GM23338 (cell line): ENCODE measurements at regions not wholly inside any gene's neighbourhood (a gene's known extent, or its start where the extent isn't known, plus 50 kb on each side); places are given as distances from the start of the nearest gene placed in this dataset.
"Not testable (repeated sequence)": the region's sequence is repeated elsewhere in the genome, so short reads cannot be mapped to it uniquely, and the experiment has no call there.

Experiments used
- ATAC-seq: fragments of 200-7000 bp; cut with Tn5 transposase; 3 replicates; pipeline ENCODE4 v1.9.1; 2020
- DNase-seq: peaks from one replicate; pipeline ENCODE4 v3.0.0-alpha.2; 2015; ENCODE audit warnings: low spot score
- H2AFZ ChIP-seq: fragments of 200-600 bp; sonication (generic); 2 replicates; pipeline ENCODE4 v1.8.0; 2016; ENCODE audit warnings: antibody characterized with exemption, mild to moderate bottlenecking, moderate library complexity
- H3F3A ChIP-seq: fragments of 200-600 bp; sonication (generic); replicated peaks from 2 replicates; pipeline ENCODE4 v1.8.0; 2017; ENCODE audit warnings: antibody characterized with exemption, mixed run types, low read depth
- H3K27ac ChIP-seq: fragments of 200-600 bp; sonication (generic); 2 replicates; pipeline ENCODE4 v1.6.1; 2016; ENCODE audit warnings: low read depth
- H3K27me3 ChIP-seq: fragments of 200-600 bp; sonication (generic); 2 replicates; pipeline ENCODE4 v1.8.0; 2016; ENCODE audit warnings: mild to moderate bottlenecking, mixed run types, moderate library complexity; ENCODE audit not compliant: insufficient read depth
- H3K36me3 ChIP-seq: fragments of 200-600 bp; sonication (generic); 2 replicates; pipeline ENCODE4 v1.8.0; 2016; ENCODE audit warnings: mild to moderate bottlenecking; ENCODE audit not compliant: insufficient read depth
- H3K4me1 ChIP-seq: fragments of 200-600 bp; sonication (generic); 2 replicates; pipeline ENCODE4 v1.8.0; 2016; ENCODE audit warnings: mild to moderate bottlenecking, moderate library complexity; ENCODE audit not compliant: insufficient read depth
- H3K4me2 ChIP-seq: fragments of 200-600 bp; sonication (generic); 2 replicates; pipeline ENCODE4 v1.7.1; 2017; ENCODE audit warnings: mixed run types
- H3K4me3 ChIP-seq: fragments of 200-600 bp; sonication (generic); 2 replicates; pipeline ENCODE4 v1.6.1; 2016; ENCODE audit warnings: mixed run types
- H3K79me2 ChIP-seq: fragments of 200-600 bp; sonication (generic); replicated peaks from 2 replicates; pipeline ENCODE4 v1.8.0; 2017; ENCODE audit warnings: mild to moderate bottlenecking; ENCODE audit not compliant: insufficient read depth
- H3K9me2 ChIP-seq: fragments of 200-600 bp; sonication (generic); 2 replicates; pipeline ENCODE4 v1.8.0; 2017; ENCODE audit not compliant: insufficient read depth
- H4K20me1 ChIP-seq: fragments of 200-600 bp; sonication (generic); replicated peaks from 2 replicates; pipeline ENCODE4 v1.8.0; 2017; ENCODE audit warnings: mild to moderate bottlenecking; ENCODE audit not compliant: insufficient read depth
- H3K27ac Mint-ChIP-seq: 2 replicates; pipeline ENCODE4 v1.8.0; 2020; ENCODE audit warnings: inconsistent platforms, mild to moderate bottlenecking, moderate library complexity, mixed read lengths
- H3K27me3 Mint-ChIP-seq: 3 replicates; pipeline ENCODE4 v1.8.0; 2022; ENCODE audit warnings: low read depth, mild to moderate bottlenecking, moderate library complexity, mixed read lengths, inconsistent platforms; ENCODE audit not compliant: insufficient read depth, poor library complexity
- H3K36me3 Mint-ChIP-seq: 3 replicates; pipeline ENCODE4 v1.8.0; 2021; ENCODE audit warnings: low read depth, mild to moderate bottlenecking, inconsistent platforms, moderate library complexity, mixed read lengths
- H3K4me1 Mint-ChIP-seq: 3 replicates; pipeline ENCODE4 v1.8.0; 2020; ENCODE audit warnings: mild to moderate bottlenecking, inconsistent platforms, mixed read lengths
- H3K4me3 Mint-ChIP-seq: 3 replicates; pipeline ENCODE4 v1.8.0; 2021; ENCODE audit warnings: moderate library complexity, mild to moderate bottlenecking, inconsistent platforms, mixed read lengths
- H3K9me3 Mint-ChIP-seq: 3 replicates; pipeline ENCODE4 v1.8.0; 2020; ENCODE audit warnings: moderate library complexity, mild to moderate bottlenecking, inconsistent platforms, mixed read lengths
- CTCF ChIP-seq, 2 experiments: fragments of 200-600 bp in 1 of 2; sonication (generic) in 1 of 2; conservative IDR thresholded peaks; 2 replicates each; pipeline versions ENCODE4 v1.5.1 to v1.6.1; 2016 to 2017; ENCODE audit warnings: antibody characterized with exemption in 2 of 2, low read depth in 2 of 2, mild to moderate bottlenecking in 2 of 2, moderate library complexity in 1 of 2
- JUNB ChIP-seq: IDR thresholded peaks from one replicate; pipeline ENCODE4 v1.6.1; 2016; ENCODE audit warnings: antibody characterized with exemption; ENCODE audit not compliant: unreplicated experiment
- REST ChIP-seq: IDR thresholded peaks from one replicate; pipeline ENCODE4 v1.6.1; 2018; ENCODE audit warnings: antibody characterized with exemption; ENCODE audit not compliant: unreplicated experiment

GRCh38 chr5:152164860-152165259 lies 240.2 kb upstream of the GLRA1 start:
- Histone ChIP-seq H3K27me3 (no peaks in the 10 kb centered on the region), H2AFZ (no peak overlapping the region), H4K20me1 (no peaks in the 10 kb centered on the region), H3K4me1 (peaks cover 21% of the 10 kb centered on the region), H3F3A (no peaks in the 10 kb centered on the region), H3K27ac (no peak overlapping the region), H3K9me2 (no peaks in the 10 kb centered on the region), H3K4me2 (no peak overlapping the region), H3K36me3 (no peaks in the 10 kb centered on the region), H3K4me3 (no peak overlapping the region), H3K79me2 (no peaks in the 10 kb centered on the region)
- H3K27ac Mint-ChIP-seq = no peak overlapping the region
- H3K9me3 Mint-ChIP-seq = no peaks in the 10 kb centered on the region
- no peaks in the 10 kb centered on the region for H3K36me3 Mint-ChIP-seq
- no peak overlapping the region for H3K4me3 Mint-ChIP-seq
- peak; percentile 92 for ATAC-seq
- no peaks in the 10 kb centered on the region for H3K27me3 Mint-ChIP-seq
- peaks cover 26% of the 10 kb centered on the region for H3K4me1 Mint-ChIP-seq
- TF ChIP-seq JUNB (no peak), CTCF (conservative IDR thresholded peaks at IDR 0.05; ENCODE audit: low read depth in 2 of 2) (peak; percentile 37 to 64)
- DNase-seq = peak; percentile 43

- H3K27me3 Mint-ChIP-seq, H3K4me3 Mint-ChIP-seq, H3K4me1 Mint-ChIP-seq, H3K9me2 ChIP-seq, ATAC-seq, H3K79me2 ChIP-seq, H3K27ac ChIP-seq, H3K36me3 ChIP-seq, H3K36me3 Mint-ChIP-seq, H3K27ac Mint-ChIP-seq, H3K9me3 Mint-ChIP-seq, H3K4me2 ChIP-seq, H3K27me3 ChIP-seq, H3F3A ChIP-seq, H3K4me1 ChIP-seq, H3K4me3 ChIP-seq, H4K20me1 ChIP-seq, DNase-seq: not testable (repeated sequence)
- peak overlapping the region; percentile 66; the same call in 1 of the 2 replicates for H2AFZ ChIP-seq
Observed at GRCh38 chr5:152159894-152160293, 235.2 kb upstream of the GLRA1 start.

- H3K4me1 ChIP-seq, DNase-seq, H2AFZ ChIP-seq, H3K4me3 Mint-ChIP-seq, H3K27ac Mint-ChIP-seq, H4K20me1 ChIP-seq, H3K9me3 Mint-ChIP-seq, H3K27ac ChIP-seq, H3K27me3 Mint-ChIP-seq, H3F3A ChIP-seq, H3K36me3 Mint-ChIP-seq, H3K27me3 ChIP-seq, H3K9me2 ChIP-seq, H3K4me2 ChIP-seq, ATAC-seq, H3K4me3 ChIP-seq, H3K36me3 ChIP-seq, H3K79me2 ChIP-seq: not testable (repeated sequence)
- H3K4me1 Mint-ChIP-seq = peaks cover 11% of the 10 kb centered on the region
Observed at GRCh38 chr5:152154452-152154851, 229.8 kb upstream of the GLRA1 start.

GRCh38 chr5:152151940-152152339 lies 227.3 kb upstream of the GLRA1 start:
- H3K27me3 Mint-ChIP-seq = no peaks in the 10 kb centered on the region
- TF ChIP-seq CTCF (conservative IDR thresholded peaks at IDR 0.05; ENCODE audit: low read depth in 2 of 2) (0 out of 4 replicates have a peak, but pooled peaks of 1 of the 2 experiments have one; percentile 19), REST (no peak)
- no peaks in the 10 kb centered on the region for H3K36me3 Mint-ChIP-seq
- peak overlapping the region; percentile 59; the same call in 1 of the 2 replicates for H2AFZ ChIP-seq
- no peaks in the 10 kb centered on the region for H3K36me3 ChIP-seq
- H4K20me1 ChIP-seq = no peaks in the 10 kb centered on the region
- H3K27ac ChIP-seq = no peak overlapping the region
- H3K27me3 ChIP-seq = no peaks in the 10 kb centered on the region
- H3K79me2 ChIP-seq = no peaks in the 10 kb centered on the region
- H3K4me1 ChIP-seq = peaks cover 3% of the 10 kb centered on the region; the same call in 1 of the 2 replicates
- no peak overlapping the region for H3K4me3 Mint-ChIP-seq
- no peak overlapping the region for H3K4me3 ChIP-seq
- peaks cover 4% of the 10 kb centered on the region; the same call in 2 of the 3 replicates for H3K9me3 Mint-ChIP-seq
- no peak overlapping the region for H3K4me2 ChIP-seq
- H3K27ac Mint-ChIP-seq = no peak overlapping the region
- no peak for DNase-seq
- H3F3A ChIP-seq = no peaks in the 10 kb centered on the region
- no peak for ATAC-seq
- no peaks in the 10 kb centered on the region for H3K9me2 ChIP-seq
- H3K4me1 Mint-ChIP-seq = peaks cover 11% of the 10 kb centered on the region
